Transverse colon (tissue), 4 donors: ENCODE measurements at regions not wholly inside any gene's neighbourhood (a gene's known extent, or its start where the extent isn't known, plus 50 kb on each side); places are given as distances from the start of the nearest gene placed in this dataset.

Experiments
- EP300 ChIP-seq: sonication (generic); formaldehyde crosslinking; IDR thresholded peaks from one replicate; pipeline ENCODE4 v1.6.1; 2017; ENCODE audit warnings: antibody characterized with exemption, low read depth
- POLR2A ChIP-seq: fragments of 450-650 bp; IDR thresholded peaks from one replicate; pipeline ENCODE4 v1.6.1; 2016; ENCODE audit warnings: antibody characterized with exemption, mild to moderate bottlenecking, moderate library complexity
- POLR2AphosphoS5 ChIP-seq, 3 donors: sonication (generic); formaldehyde crosslinking; IDR thresholded peaks; one replicate each; pipeline ENCODE4 v1.6.1; 2016; ENCODE audit warnings: antibody characterized with exemption in 3 of 3
- TF ChIP-seq, protein P1 (sequence below), 5 experiments: fragments of 200-600 bp in 3 of 5; fragments of 450-650 bp in 2 of 5; sonication (generic) in 3 of 5; IDR thresholded peaks; 1 replicate in 2 of 5; 2 replicates in 3 of 5; pipeline ENCODE4 v1.5.1; 2016 to 2017; ENCODE audit warnings: antibody characterized with exemption in 5 of 5, inconsistent platforms in 3 of 5, mild to moderate bottlenecking in 2 of 5, moderate library complexity in 1 of 5

DNA sequence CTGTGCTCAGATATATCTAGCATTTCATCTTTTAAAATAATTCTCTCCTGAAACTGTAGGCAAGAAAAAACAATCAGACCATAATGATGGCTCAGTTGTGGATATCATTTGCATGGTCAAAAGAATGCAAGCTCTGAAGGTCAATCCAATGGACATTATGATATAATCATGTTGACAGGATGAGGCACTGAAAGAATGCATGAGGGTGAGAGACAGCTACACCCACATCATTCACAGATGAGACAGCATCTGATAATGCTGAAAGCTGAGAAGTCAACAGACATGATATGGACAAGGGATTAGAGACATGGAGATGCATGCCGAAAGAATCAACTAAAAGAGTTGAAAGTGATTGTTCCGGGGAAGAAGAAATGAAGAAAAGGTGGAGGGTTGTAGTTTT, 346.4 kb upstream of the CDH5 start:
- TF ChIP-seq, protein P1, sequence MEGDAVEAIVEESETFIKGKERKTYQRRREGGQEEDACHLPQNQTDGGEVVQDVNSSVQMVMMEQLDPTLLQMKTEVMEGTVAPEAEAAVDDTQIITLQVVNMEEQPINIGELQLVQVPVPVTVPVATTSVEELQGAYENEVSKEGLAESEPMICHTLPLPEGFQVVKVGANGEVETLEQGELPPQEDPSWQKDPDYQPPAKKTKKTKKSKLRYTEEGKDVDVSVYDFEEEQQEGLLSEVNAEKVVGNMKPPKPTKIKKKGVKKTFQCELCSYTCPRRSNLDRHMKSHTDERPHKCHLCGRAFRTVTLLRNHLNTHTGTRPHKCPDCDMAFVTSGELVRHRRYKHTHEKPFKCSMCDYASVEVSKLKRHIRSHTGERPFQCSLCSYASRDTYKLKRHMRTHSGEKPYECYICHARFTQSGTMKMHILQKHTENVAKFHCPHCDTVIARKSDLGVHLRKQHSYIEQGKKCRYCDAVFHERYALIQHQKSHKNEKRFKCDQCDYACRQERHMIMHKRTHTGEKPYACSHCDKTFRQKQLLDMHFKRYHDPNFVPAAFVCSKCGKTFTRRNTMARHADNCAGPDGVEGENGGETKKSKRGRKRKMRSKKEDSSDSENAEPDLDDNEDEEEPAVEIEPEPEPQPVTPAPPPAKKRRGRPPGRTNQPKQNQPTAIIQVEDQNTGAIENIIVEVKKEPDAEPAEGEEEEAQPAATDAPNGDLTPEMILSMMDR (IDR thresholded peaks at IDR 0.05): no peak
- TF ChIP-seq POLR2A (no peak), POLR2AphosphoS5 (IDR thresholded peaks at IDR 0.05) (no peak), EP300 (no peak)
